Omental fat pad (tissue), 3 donors: ENCODE measurements at regions not wholly inside any gene's neighbourhood (a gene's known extent, or its start where the extent isn't known, plus 50 kb on each side); places are given as distances from the start of the nearest gene placed in this dataset.

ENCODE experiments used
- ATAC-seq: fragments of 150-250 bp; one replicate; pipeline ENCODE4 v1.9.1; 2016; ENCODE audit warnings: mild to moderate bottlenecking, moderate library complexity; ENCODE audit not compliant: low FRiP score
- DNase-seq: peaks from one replicate; pipeline ENCODE4 v3.0.0-alpha.2; 2019; ENCODE audit warnings: low spot score
- TF ChIP-seq, protein P1 (sequence below), 3 donors: fragments of 450-650 bp; IDR thresholded peaks; one replicate each; pipeline ENCODE4 v1.5.1; 2016 to 2017; ENCODE audit warnings: antibody characterized with exemption in 3 of 3, mild to moderate bottlenecking in 3 of 3, moderate library complexity in 2 of 3

DNA sequence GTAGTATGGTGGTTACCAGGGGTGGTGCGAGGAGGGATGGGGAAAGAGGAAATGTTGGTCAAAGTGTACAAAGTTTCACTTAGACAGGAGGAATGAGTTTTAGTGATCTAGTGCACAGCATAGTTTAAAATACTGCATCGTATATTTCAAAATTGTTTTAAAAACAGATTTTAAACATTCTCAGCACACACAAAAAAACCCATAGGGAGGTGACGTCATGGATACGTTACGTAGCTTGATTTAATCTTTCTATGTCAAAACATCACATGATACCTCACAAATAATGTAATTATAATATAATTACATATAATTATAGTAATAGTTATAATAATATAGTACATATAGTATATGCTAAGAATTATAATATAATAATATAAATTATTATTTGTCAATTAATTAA lies 614.2 kb downstream of the TMEM114 start:
- no peak for DNase-seq
- TF ChIP-seq, protein P1, sequence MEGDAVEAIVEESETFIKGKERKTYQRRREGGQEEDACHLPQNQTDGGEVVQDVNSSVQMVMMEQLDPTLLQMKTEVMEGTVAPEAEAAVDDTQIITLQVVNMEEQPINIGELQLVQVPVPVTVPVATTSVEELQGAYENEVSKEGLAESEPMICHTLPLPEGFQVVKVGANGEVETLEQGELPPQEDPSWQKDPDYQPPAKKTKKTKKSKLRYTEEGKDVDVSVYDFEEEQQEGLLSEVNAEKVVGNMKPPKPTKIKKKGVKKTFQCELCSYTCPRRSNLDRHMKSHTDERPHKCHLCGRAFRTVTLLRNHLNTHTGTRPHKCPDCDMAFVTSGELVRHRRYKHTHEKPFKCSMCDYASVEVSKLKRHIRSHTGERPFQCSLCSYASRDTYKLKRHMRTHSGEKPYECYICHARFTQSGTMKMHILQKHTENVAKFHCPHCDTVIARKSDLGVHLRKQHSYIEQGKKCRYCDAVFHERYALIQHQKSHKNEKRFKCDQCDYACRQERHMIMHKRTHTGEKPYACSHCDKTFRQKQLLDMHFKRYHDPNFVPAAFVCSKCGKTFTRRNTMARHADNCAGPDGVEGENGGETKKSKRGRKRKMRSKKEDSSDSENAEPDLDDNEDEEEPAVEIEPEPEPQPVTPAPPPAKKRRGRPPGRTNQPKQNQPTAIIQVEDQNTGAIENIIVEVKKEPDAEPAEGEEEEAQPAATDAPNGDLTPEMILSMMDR (IDR thresholded peaks at IDR 0.05), result no peak
- no peak for ATAC-seq

DNA sequence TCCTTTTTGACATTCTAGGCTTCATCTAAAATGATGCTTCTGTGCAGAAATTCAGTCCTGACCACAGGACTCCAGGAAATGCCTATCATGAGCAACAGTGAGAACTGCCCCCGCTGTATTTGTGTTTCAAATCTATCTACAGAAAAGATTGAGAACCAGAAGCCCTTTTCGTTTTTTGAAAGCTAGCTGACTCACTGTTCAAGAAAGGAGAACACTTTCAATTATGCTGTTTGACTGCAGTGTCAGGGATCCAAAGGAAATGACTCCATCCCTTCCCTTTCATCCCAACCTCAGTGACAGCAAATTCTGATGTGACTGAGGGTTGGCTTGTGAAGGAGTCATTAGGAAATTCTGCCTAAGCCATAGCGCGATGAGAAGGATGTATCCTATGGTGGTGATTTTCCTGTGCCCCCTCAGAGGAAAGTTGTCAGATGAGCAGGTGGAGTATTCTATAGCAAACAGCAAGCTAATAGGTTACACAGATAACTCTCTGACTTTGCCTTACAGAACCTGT lies 622.3 kb downstream of the TMEM114 start:
- TF ChIP-seq, protein P1 (IDR thresholded peaks at IDR 0.05), result no peak
- ATAC-seq, result no peak
- no peak for DNase-seq

DNA sequence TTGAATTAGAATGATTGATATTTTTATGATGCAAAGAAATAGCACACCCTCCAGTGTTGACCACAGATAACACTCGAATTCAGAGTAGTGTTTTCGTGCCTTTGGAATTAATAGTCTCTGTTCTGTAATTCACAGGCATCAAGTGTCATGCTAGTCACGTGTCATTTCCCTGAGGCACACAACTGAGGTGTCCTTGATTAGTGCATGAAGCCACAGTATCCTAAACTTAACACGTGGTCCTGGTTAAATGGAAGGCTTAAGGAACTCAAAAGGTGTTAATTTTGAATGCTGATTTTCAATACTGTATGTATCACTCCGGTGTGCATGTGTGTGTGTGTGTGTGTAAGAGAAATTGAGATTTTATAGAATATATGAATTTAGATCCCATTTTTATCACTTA lies 625.6 kb downstream of the TMEM114 start:
- no peak for ATAC-seq
- TF ChIP-seq, protein P1 (IDR thresholded peaks at IDR 0.05), result no peak

DNA sequence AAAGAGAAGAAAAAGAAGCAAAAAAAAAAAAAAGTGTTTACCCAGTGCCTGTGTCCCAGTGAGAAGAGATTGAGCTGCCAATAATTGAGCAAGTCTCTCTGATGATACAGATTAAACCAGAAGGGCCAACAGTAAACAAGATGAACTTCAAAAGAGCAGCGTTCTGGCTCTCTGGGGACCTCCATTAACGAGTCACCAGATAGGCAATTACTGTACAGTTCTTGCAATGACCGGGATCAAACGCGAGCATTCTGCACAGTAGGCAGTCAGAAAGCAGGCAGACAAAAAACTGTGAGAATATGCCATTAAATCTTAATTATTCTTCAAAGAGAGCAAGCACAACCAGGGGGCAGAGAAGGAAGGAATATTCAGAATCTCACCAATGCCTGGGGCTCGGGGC lies 626.1 kb downstream of the TMEM114 start:
- ATAC-seq (no peak), DNase-seq (no peak)
- TF ChIP-seq, protein P1 (IDR thresholded peaks at IDR 0.05), result no peak

More for the DNA sequence above, 625.6 kb downstream of the TMEM114 start:
- DNase-seq, result no peak

DNA sequence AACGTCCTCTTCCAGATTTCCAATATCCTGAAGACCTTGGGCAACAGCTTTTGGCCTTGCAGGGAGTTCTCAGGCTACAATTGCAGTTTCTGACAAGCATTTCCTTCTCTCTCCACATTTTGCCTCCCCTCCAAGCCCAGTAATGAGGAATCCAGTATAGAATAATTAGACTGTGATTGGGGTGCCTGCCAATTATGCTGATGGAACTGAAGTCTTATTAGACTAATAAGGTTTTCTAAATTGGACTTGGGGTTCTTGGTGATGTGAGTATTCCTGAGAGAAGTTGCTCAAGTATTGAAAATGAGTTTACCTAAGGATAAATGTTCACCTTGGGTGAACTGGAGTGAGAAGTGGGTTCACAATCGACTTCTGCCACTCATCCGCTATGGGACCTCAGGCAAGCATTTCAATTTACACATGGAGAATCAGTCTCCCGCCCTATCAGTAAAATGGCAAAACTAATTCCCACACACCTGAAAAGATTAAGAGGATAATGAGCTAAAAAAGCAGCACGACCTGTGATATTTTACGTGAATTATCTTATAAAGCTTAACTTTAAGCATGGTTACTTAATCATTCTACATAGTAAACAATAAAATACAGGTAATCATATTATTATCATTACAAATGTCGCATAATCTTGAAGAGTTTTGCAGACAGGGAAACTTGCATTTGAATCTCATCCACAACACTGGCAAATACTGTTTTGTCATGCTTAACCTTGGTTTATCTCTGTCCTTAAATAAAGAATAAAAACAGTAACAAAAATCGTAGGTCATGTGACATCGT lies 628.0 kb downstream of the TMEM114 start:
- ATAC-seq, result no peak
- DNase-seq, result no peak
- TF ChIP-seq, protein P1 (IDR thresholded peaks at IDR 0.05), result no peak

DNA sequence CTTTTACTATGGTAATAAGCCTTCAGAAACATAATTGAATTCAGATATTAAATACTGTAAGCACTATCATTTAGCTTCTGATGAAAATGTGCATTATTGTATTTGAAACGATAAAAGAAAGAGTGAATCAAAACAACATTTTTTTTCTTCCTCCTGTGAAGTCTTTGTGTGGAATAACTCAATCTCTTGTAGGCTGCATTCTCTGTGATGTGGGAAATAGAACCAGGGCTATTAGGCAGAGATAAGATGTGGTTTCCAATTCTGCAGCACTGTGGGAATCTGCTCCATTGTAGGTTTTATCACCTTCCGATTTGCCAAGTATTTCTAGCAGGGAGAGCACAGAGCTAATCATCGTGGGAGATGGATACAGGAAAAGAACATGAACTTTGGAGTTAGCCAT lies 624.5 kb downstream of the RBFOX1 start:
- DNase-seq (no peak), ATAC-seq (no peak)
- TF ChIP-seq, protein P1 (IDR thresholded peaks at IDR 0.05), result no peak

DNA sequence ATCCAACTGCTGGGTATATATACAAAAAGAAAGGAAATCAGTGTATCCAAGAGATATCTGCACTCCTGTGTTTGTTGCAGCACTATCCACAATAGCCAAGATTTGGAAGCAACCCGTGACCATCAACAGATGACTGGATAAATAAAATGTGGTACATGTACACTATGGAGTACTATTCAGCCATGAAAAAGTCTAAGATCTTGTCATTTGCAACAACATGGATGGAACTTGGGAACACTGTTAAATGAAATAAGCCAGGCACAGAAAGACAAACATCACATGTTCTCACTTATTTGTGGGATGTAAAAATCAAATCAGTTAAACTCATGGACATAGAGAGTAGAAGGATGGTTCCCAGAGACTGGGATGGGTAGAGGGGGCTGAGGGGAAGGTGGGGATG lies 620.7 kb downstream of the RBFOX1 start:
- TF ChIP-seq, protein P1 (IDR thresholded peaks at IDR 0.05), result no peak
- ATAC-seq, result no peak
- no peak for DNase-seq
